ENCODE measurements at regions not wholly inside any gene's neighbourhood (a gene's known extent, or its start where the extent isn't known, plus 50 kb on each side); places are given as distances from the start of the nearest gene placed in this dataset.

GRCh38 chr11:122269824-122270223 is 153.8 kb upstream of the BLID start:
- no peak for DNase-seq

GRCh38 chr11:122268601-122269130 is 152.7 kb upstream of the BLID start:
- DNase-seq = no peak

GRCh38 chr11:122267602-122268001 is 151.6 kb upstream of the BLID start:
- no peak for DNase-seq

GRCh38 chr11:122265981-122266380 is 150.0 kb upstream of the BLID start:
- DNase-seq = no peak

GRCh38 chr11:122264121-122264520 is 148.1 kb upstream of the BLID start:
- no peak for DNase-seq

- DNase-seq = no peak
Measured at GRCh38 chr11:122261546-122261945, 145.5 kb upstream of the BLID start.

- DNase-seq = no peak
Measured at GRCh38 chr11:122259195-122259821, 143.3 kb upstream of the BLID start.

GRCh38 chr11:122258446-122259194 is 142.6 kb upstream of the BLID start:
- DNase-seq = no peak

- no peak for DNase-seq
Measured at GRCh38 chr11:122253589-122254231, 137.7 kb upstream of the BLID start.

- no peak for DNase-seq
Measured at GRCh38 chr11:122248939-122249338, 132.9 kb upstream of the BLID start.

GRCh38 chr11:122248131-122248530 is 132.1 kb upstream of the BLID start:
- no peak for DNase-seq

GRCh38 chr11:122246874-122247273 is 130.9 kb upstream of the BLID start:
- no peak for DNase-seq

- no peak for DNase-seq
Measured at GRCh38 chr11:122242731-122243130, 126.7 kb upstream of the BLID start.

GRCh38 chr11:122241566-122241965 is 125.6 kb upstream of the BLID start:
- no peak for DNase-seq

GRCh38 chr11:122240638-122241037 is 124.6 kb upstream of the BLID start:
- no peak for DNase-seq

GRCh38 chr11:122235615-122236014 is 119.6 kb upstream of the BLID start:
- DNase-seq = no peak

- DNase-seq = no peak
Measured at GRCh38 chr11:122234780-122235179, 118.8 kb upstream of the BLID start.

GRCh38 chr11:122234257-122234656 is 118.2 kb upstream of the BLID start:
- DNase-seq = no peak

- no peak for DNase-seq
Measured at GRCh38 chr11:122232985-122233384, 117.0 kb upstream of the BLID start.

- no peak for DNase-seq
Measured at GRCh38 chr11:122230385-122230755, 114.4 kb upstream of the BLID start.

GRCh38 chr11:122229481-122230384 is 113.7 kb upstream of the BLID start:
- DNase-seq = no peak

GRCh38 chr11:122229078-122229477 is 113.1 kb upstream of the BLID start:
- DNase-seq = no peak

Data from central memory CD4-positive, alpha-beta T cell (primary cell).